ENCODE measurements at regions not wholly inside any gene's neighbourhood (a gene's known extent, or its start where the extent isn't known, plus 50 kb on each side); places are given as distances from the start of the nearest gene placed in this dataset.
"Not testable (repeated sequence)": the region's sequence is repeated elsewhere in the genome, so short reads cannot be mapped to it uniquely, and the experiment has no call there.

- no peak for DNase-seq (ENCODE audit: low spot score)
These were observed 100.9 kb upstream of the NR3C2 start for GRCh38 chr4:148542922-148543623.

DNA sequence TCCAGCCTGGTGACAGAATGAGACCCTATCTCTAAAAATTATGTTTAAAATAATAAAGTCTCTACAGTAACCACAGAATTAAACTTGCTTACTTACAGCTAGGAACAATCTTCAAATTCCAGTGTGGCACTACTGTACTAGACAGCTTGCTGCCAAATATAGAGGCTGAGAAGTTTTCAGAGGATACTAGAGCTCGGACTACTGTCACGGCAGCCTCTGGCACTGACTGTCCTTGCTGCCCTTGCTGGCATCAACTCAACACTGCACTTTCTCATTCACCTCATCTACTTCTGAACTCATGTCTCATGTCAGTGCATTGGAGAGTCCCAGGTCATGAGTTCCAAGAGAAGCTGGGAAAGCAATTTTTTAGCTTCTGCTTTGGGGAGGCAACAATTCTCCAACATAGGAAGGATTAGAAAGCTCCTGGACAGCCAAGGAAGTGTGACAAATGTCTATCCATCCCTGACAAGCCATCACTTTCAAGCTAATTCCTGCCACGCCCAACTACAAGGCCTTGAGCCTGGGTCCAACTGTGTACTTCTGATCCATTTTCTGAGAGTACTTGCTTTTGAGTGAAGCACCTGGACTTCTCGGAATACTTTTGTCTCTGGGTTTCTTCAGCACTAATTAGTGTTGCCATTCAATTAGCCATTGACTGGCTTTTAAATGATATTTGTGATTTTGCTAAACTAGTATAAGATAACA lies 98.6 kb upstream of the NR3C2 start:
- DNase-seq (ENCODE audit: low spot score), result no peak

GRCh38 chr4:148539387-148539786 lies 97.2 kb upstream of the NR3C2 start:
- DNase-seq (ENCODE audit: low spot score), result peak; percentile 70

GRCh38 chr4:148533851-148534250 lies 91.6 kb upstream of the NR3C2 start:
- DNase-seq (ENCODE audit: low spot score), result not testable (repeated sequence)

GRCh38 chr4:148530114-148530513 lies 87.9 kb upstream of the NR3C2 start:
- no peak for DNase-seq (ENCODE audit: low spot score)

DNA sequence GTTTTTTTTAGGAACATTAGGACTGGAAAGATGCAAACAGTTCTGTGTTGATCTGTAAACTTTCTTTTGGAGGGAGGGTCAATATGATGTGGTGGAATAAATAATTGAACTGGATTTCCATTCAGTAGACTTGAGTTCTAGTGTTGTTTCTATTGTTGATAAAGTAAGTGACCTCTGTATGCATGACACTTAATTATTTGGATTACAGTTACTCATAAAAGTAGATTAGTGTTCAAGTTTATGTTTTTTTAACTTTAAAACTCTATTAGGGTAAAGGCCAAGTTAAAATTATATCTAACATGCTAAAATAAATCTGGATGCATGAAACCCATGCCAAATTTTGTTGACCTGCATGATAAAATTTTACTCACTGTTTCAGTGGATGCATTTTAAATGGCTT lies 85.4 kb upstream of the NR3C2 start:
- DNase-seq (ENCODE audit: low spot score), result no peak

GRCh38 chr4:148522995-148523394 lies 80.8 kb upstream of the NR3C2 start:
- DNase-seq (ENCODE audit: low spot score), result no peak

DNA sequence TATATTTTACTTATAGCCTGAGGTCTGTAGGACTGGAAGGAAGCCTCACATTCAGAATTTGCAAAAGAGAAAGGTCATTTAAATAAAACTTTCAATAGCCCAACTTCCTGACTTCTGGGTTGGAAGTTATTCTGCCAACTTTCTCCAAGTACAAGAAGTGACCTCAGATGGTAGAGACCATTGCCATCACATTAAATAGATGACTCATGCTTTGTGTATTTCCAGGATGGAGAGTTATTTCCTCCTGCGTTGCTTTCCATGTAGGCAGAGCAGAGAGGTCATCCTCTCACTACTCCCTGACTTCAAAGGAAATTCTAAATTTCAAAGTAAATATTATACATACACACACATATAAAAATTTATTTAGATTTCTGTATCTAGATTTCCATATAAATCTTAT lies 73.0 kb upstream of the NR3C2 start:
- no peak for DNase-seq (ENCODE audit: low spot score)

DNA sequence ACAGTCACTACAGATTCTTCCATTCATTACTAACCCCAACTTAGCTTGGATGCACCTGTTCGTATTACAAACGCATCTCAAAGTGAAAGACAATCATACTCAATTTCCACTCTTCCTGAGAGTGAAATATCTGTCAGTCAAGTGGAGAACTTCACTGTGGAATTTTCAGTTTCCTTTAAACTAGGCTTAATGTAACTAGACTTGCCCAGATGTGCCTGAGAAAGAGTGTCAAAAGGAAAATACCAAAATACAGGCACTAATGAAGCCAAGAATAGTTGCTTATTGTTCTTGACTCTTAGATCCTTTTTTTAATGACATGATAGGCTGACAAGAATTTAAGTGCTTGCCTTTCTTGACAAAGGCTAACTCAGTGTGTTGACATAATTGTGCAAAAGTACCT lies 72.4 kb upstream of the NR3C2 start:
- DNase-seq (ENCODE audit: low spot score), result no peak

DNA sequence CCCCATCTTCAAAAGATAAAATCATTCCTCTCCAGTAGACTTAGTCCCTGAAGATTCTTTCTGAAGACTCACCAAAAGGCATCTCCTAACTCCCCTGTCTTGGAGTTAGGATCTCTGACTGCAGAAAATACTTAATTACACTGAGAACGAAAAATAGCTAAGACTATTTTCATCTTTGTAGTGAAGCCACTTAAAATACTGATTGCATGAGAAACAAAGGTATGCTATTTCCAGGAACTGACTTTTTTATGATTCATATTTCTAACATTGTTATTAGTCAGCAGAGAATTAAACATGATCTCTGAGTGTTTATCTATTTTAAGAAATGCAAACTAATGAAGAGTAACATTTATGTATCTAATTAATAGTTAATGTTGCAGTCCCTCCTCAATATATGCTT lies 71.8 kb upstream of the NR3C2 start:
- no peak for DNase-seq (ENCODE audit: low spot score)

GRCh38 chr4:148510211-148510610 lies 68.0 kb upstream of the NR3C2 start:
- DNase-seq (ENCODE audit: low spot score), result no peak

DNA sequence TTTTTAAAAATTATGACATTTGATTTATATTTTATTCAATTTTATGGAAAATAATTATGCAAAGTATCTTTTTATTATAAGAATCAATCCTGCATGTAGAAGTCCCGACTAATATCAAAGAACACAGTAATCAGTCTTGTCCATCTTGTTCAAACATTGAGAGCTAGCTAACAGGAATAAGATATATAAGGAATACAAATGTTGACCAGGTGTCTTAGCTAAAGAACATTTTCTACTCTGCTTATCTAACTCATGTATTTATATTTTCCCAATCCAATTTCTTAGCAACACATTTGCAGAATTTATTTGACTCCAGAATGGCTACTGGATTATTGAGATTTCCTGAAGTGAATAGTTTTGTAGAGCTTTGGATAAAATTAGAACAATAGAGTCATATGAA lies 61.5 kb upstream of the NR3C2 start:
- no peak for DNase-seq (ENCODE audit: low spot score)

- no peak for DNase-seq (ENCODE audit: low spot score)
These were observed 55.0 kb upstream of the NR3C2 start for GRCh38 chr4:148497258-148497657.

DNA sequence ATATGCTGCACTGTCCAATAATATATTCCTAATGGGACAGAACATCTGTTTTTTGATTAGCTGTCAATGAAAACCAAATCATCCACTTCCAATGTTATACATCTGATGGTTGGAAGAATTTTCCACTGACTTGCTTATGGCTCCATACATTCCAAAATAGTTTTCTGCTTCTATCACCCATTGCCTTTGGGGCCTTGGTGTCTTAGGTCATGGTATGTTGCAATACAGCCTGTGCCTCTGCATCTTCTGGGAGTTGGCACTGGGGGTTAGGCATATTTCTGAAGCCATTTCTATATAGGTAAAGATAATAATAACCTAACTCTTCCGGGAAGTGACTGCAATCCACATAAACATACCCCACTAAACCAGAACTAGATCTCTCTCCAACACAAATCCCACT lies 53.2 kb upstream of the NR3C2 start:
- DNase-seq (ENCODE audit: low spot score), result no peak

Data from mucosa of gallbladder (tissue), 1 donor.